GM19351 (cell line): ENCODE measurements at regions not wholly inside any gene's neighbourhood (a gene's known extent, or its start where the extent isn't known, plus 50 kb on each side); places are given as distances from the start of the nearest gene placed in this dataset.

Source experiments
- ATAC-seq: cut with Tn5 transposase; IDR thresholded peaks from one replicate; pipeline ENCODE4 v1.9.1; 2021; ENCODE audit warnings: mild to moderate bottlenecking, moderate library complexity; ENCODE audit not compliant: unreplicated experiment

GRCh38 chr1:115233598-115233997 lies 104.5 kb downstream of the NGF start:
- no peak for ATAC-seq

- ATAC-seq: no peak
Measured at GRCh38 chr1:115230281-115230680, 107.8 kb downstream of the NGF start.

GRCh38 chr1:115229016-115229415 lies 109.0 kb downstream of the NGF start:
- no peak for ATAC-seq

GRCh38 chr1:115228191-115228590 lies 109.9 kb downstream of the NGF start:
- no peak for ATAC-seq

- no peak for ATAC-seq
Measured at GRCh38 chr1:115227346-115228082, 110.5 kb downstream of the NGF start.

GRCh38 chr1:115225993-115226685 lies 111.9 kb downstream of the NGF start:
- no peak for ATAC-seq

- no peak for ATAC-seq
Measured at GRCh38 chr1:115224636-115225035, 113.4 kb downstream of the NGF start.

GRCh38 chr1:115222616-115223402 lies 115.2 kb downstream of the NGF start:
- no peak for ATAC-seq

GRCh38 chr1:115220340-115221270 lies 117.4 kb downstream of the NGF start:
- ATAC-seq: no peak

- no peak for ATAC-seq
Measured at GRCh38 chr1:115219927-115220326, 118.1 kb downstream of the NGF start.

- no peak for ATAC-seq
Measured at GRCh38 chr1:115218699-115219098, 119.3 kb downstream of the NGF start.

- no peak for ATAC-seq
Measured at GRCh38 chr1:115218034-115218405, 120.0 kb downstream of the NGF start.

GRCh38 chr1:115217150-115218033 lies 120.7 kb downstream of the NGF start:
- no peak for ATAC-seq

GRCh38 chr1:115215703-115216521 lies 122.1 kb downstream of the NGF start:
- ATAC-seq: no peak

GRCh38 chr1:115215110-115215509 lies 122.9 kb downstream of the NGF start:
- no peak for ATAC-seq

- no peak for ATAC-seq
Measured at GRCh38 chr1:115214098-115214497, 124.0 kb downstream of the NGF start.

- no peak for ATAC-seq
Measured at GRCh38 chr1:115213130-115213529, 123.8 kb upstream of the TSPAN2 start.

GRCh38 chr1:115211071-115211745 lies 121.9 kb upstream of the TSPAN2 start:
- ATAC-seq: no peak
